Stimulated activated CD8-positive, alpha-beta memory T cell treated with anti-CD3 and anti-CD28 coated beads, Interleukin-4, amount 100 ng/mL, for 1 hour (primary cell): ENCODE measurements at regions not wholly inside any gene's neighbourhood (a gene's known extent, or its start where the extent isn't known, plus 50 kb on each side); places are given as distances from the start of the nearest gene placed in this dataset.
"Not testable (repeated sequence)": the region's sequence is repeated elsewhere in the genome, so short reads cannot be mapped to it uniquely, and the experiment has no call there.

Source experiments
- DNase-seq, 2 donors: peaks; one replicate each; pipeline ENCODE4 v3.0.0-alpha.2; 2020; ENCODE audit warnings: low read depth in 2 of 2, low spot score in 1 of 2

- DNase-seq, result no peak
Measured at GRCh38 chr12:76653342-76653741, 93.8 kb upstream of the OSBPL8 start.

GRCh38 chr12:76664731-76665130 is 99.2 kb upstream of the ZDHHC17 start:
- no peak for DNase-seq

GRCh38 chr12:76666290-76666835 is 97.6 kb upstream of the ZDHHC17 start:
- DNase-seq, result no peak

GRCh38 chr12:76669981-76670380 is 93.9 kb upstream of the ZDHHC17 start:
- no peak for DNase-seq

- no peak for DNase-seq
Measured at GRCh38 chr12:76670776-76671175, 93.1 kb upstream of the ZDHHC17 start.

GRCh38 chr12:76674669-76675315 is 89.1 kb upstream of the ZDHHC17 start:
- DNase-seq, result no peak

- not testable (repeated sequence) for DNase-seq
Measured at GRCh38 chr12:76676261-76676660, 87.7 kb upstream of the ZDHHC17 start.

GRCh38 chr12:76678992-76679391 is 84.9 kb upstream of the ZDHHC17 start:
- DNase-seq, result no peak

- DNase-seq, result no peak
Measured at GRCh38 chr12:76679778-76680177, 84.1 kb upstream of the ZDHHC17 start.

GRCh38 chr12:76680940-76681339 is 83.0 kb upstream of the ZDHHC17 start:
- DNase-seq, result no peak

- DNase-seq, result no peak
Measured at GRCh38 chr12:76685246-76685678, 78.7 kb upstream of the ZDHHC17 start.

GRCh38 chr12:76687981-76688380 is 75.9 kb upstream of the ZDHHC17 start:
- DNase-seq, result no peak

- DNase-seq, result no peak
Measured at GRCh38 chr12:76688631-76689030, 75.3 kb upstream of the ZDHHC17 start.

GRCh38 chr12:76690921-76691700 is 72.8 kb upstream of the ZDHHC17 start:
- DNase-seq, result no peak

- DNase-seq, result no peak
Measured at GRCh38 chr12:76692846-76693245, 71.1 kb upstream of the ZDHHC17 start.

GRCh38 chr12:76694369-76694768 is 69.5 kb upstream of the ZDHHC17 start:
- no peak for DNase-seq

GRCh38 chr12:76696186-76696585 is 67.7 kb upstream of the ZDHHC17 start:
- DNase-seq, result no peak

GRCh38 chr12:76697849-76698248 is 66.1 kb upstream of the ZDHHC17 start:
- DNase-seq, result no peak

- DNase-seq, result no peak
Measured at GRCh38 chr12:76698316-76698715, 65.6 kb upstream of the ZDHHC17 start.

- DNase-seq, result no peak
Measured at GRCh38 chr12:76698966-76699365, 64.9 kb upstream of the ZDHHC17 start.

GRCh38 chr12:76701690-76702089 is 62.2 kb upstream of the ZDHHC17 start:
- DNase-seq, result no peak

GRCh38 chr12:76702946-76703345 is 61.0 kb upstream of the ZDHHC17 start:
- DNase-seq, result no peak
